ENCODE measurements at regions not wholly inside any gene's neighbourhood (a gene's known extent, or its start where the extent isn't known, plus 50 kb on each side); places are given as distances from the start of the nearest gene placed in this dataset.

DNA sequence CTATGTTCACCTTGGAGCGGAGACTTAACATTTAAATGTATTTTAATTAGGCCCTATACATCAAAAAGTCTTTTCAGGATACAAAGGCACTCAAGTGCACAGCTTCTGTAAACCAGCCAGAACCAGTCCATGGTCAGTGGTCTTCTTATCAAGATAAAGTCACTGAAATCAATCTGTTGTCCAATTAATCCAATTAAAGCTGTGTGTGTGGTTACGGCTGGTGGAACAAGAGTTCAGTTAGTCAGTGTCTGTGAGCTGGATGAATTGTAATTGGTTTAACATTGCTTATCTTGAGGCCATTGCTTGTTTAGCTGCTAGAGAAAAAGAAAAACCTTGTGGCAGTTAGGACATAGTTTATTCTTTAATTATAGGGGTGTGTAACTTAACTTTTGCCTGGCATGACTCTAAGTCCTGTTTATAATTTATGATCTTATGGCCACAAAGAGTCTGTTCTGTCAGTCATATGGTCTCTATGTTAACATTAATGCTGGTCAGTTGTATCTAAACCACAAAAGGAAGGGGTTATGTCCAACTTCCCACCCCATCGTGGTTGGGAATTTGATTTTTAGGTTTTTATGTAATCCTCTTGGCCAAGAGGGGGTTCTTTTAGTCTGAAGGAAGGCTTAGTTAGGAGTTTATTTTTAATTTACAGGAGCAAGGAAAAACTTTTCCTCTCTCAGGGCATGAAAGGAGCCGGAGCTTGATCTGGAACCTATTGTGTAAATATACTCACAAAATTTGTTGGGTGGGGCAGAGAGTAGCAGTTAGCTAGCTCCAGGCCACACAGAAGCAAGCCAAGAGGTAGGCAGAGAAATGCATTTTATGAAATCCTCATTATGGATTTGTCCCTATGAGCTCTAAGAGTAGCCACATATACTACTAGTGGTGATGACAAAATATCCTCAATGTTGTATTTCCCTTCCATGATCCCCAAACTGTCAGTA lies 665.7 kb upstream of the ACTRT1 start:
- TF ChIP-seq CTCF (conservative IDR thresholded peaks at IDR 0.05; ENCODE audit: low read depth, low read length): no peak

GRCh38 chrX:128714425-128714824 lies 662.2 kb upstream of the ACTRT1 start:
- no peak overlapping the region for H3K4me3 ChIP-seq (ENCODE audit: low read depth, low read length)
- no peak for TF ChIP-seq CTCF (conservative IDR thresholded peaks at IDR 0.05; ENCODE audit: low read depth, low read length)
- no peak for DNase-seq (ENCODE audit: low read depth)

More for the DNA sequence above, 665.7 kb upstream of the ACTRT1 start:
- H3K4me3 ChIP-seq (ENCODE audit: low read depth, low read length): no peak overlapping the region
- DNase-seq (ENCODE audit: low read depth): no peak

DNA sequence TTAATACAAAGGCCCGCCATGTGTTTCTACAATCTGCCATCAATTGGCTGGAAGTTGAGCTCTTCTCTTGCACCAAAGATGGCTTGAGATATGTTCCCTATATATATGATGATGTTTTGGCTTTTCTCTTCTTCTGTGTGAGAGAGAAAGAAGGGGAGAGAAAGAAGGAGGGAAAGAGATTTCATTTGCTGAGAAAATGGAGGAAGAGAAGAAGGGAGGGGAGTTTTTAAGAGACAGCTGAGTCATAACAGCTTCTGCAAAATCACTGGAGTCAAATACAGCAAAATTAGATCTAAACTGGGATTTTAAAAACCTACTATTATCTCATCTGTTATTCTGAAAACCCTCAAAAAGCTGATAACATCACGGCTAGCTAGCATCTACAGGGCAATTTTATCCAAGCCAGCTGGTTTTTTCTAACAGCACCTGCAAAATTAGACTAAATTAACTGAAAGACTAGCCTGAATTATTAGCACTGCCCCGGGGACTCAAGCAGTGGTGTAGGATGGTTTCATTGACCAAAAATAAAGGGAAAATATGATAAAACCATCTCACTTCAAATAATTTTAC lies 647.6 kb upstream of the ACTRT1 start:
- DNase-seq (ENCODE audit: low read depth): no peak
- no peak for TF ChIP-seq CTCF (conservative IDR thresholded peaks at IDR 0.05; ENCODE audit: low read depth, low read length)
- no peak overlapping the region for H3K4me3 ChIP-seq (ENCODE audit: low read depth, low read length)

- no peak for DNase-seq (ENCODE audit: low read depth)
- TF ChIP-seq CTCF (conservative IDR thresholded peaks at IDR 0.05; ENCODE audit: low read depth, low read length): no peak
- H3K4me3 ChIP-seq (ENCODE audit: low read depth, low read length): no peak overlapping the region
Measured at GRCh38 chrX:128698573-128699181, 646.5 kb upstream of the ACTRT1 start.

- no peak for DNase-seq (ENCODE audit: low read depth)
- no peak for TF ChIP-seq CTCF (conservative IDR thresholded peaks at IDR 0.05; ENCODE audit: low read depth, low read length)
- H3K4me3 ChIP-seq (ENCODE audit: low read depth, low read length): no peak overlapping the region
Measured at GRCh38 chrX:128691872-128692271, 639.7 kb upstream of the ACTRT1 start.

DNA sequence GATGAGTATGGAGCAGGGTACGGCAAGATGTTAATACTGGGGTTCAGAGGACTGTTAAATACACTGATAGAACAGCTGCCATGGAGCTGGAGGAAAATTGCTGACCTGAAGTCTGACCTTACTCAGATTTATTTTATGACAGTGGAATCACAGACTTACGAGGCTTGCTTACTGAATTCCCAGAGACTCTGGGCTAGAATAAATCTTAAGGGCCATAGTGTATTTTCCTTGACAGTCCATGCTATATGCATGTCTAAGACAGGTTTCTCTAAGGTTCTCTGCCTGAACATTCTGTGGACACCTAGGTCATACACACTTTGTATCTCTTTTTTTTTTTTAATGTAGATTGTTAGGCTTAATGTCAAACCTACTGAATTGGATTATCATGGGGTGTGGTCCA lies 633.2 kb upstream of the ACTRT1 start:
- DNase-seq (ENCODE audit: low read depth): no peak
- no peak overlapping the region for H3K4me3 ChIP-seq (ENCODE audit: low read depth, low read length)
- no peak for TF ChIP-seq CTCF (conservative IDR thresholded peaks at IDR 0.05; ENCODE audit: low read depth, low read length)

Measured in epithelial cell of proximal tubule (primary cell).